HG02571 (cell line): ENCODE measurements at regions not wholly inside any gene's neighbourhood (a gene's known extent, or its start where the extent isn't known, plus 50 kb on each side); places are given as distances from the start of the nearest gene placed in this dataset.
"Not testable (repeated sequence)": the region's sequence is repeated elsewhere in the genome, so short reads cannot be mapped to it uniquely, and the experiment has no call there.

Experiments used
- ATAC-seq: cut with Tn5 transposase; IDR thresholded peaks from one replicate; pipeline ENCODE4 v1.9.1; 2021; ENCODE audit warnings: mild to moderate bottlenecking, moderate library complexity; ENCODE audit not compliant: unreplicated experiment

DNA sequence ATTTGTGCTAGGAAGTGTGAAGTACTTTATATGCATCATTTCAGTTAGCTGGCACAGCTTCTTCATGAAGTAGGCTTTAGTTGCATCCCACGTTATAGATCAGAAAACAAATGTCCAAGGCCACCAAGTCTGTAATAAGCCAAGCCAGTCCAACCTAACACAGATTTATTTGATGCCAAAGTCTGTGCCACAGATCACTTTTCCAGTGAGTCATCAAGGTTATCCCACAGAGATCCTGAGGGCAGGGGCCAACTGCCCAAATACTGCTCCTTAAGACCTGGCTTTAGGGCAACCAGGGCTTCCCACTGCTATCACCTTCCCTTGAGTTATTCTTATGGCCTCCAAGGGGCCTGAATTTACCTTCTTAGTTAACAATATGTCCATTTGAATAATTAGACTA is 1340.4 kb downstream of the XPNPEP1 start:
- no peak for ATAC-seq

GRCh38 chr10:108582387-108582786 is 1340.9 kb downstream of the XPNPEP1 start:
- no peak for ATAC-seq

DNA sequence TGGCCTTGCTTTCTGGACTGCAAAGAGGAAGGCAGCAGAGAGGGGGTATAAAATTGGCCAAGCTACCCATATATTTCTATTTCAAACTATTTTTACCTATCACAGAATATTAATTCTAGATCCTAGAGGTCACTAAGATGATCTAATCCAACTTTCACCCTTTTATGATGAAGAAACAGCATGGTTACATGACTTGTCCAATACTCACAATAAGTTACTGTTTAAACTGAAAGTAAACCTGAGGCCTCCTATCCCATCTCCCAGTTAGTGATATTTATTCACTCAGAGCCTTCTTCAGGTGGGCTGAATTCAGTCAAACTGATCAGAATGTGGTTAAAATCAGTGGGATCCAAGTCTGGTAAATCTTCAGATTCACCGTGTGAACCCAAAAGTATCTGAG is 1345.1 kb downstream of the XPNPEP1 start:
- ATAC-seq = no peak

GRCh38 chr10:108574233-108574632 is 1349.1 kb downstream of the XPNPEP1 start:
- no peak for ATAC-seq

GRCh38 chr10:108568824-108569223 is 1354.5 kb downstream of the XPNPEP1 start:
- no peak for ATAC-seq

GRCh38 chr10:108567899-108568752 is 1355.2 kb downstream of the XPNPEP1 start:
- peak; percentile 50 for ATAC-seq

DNA sequence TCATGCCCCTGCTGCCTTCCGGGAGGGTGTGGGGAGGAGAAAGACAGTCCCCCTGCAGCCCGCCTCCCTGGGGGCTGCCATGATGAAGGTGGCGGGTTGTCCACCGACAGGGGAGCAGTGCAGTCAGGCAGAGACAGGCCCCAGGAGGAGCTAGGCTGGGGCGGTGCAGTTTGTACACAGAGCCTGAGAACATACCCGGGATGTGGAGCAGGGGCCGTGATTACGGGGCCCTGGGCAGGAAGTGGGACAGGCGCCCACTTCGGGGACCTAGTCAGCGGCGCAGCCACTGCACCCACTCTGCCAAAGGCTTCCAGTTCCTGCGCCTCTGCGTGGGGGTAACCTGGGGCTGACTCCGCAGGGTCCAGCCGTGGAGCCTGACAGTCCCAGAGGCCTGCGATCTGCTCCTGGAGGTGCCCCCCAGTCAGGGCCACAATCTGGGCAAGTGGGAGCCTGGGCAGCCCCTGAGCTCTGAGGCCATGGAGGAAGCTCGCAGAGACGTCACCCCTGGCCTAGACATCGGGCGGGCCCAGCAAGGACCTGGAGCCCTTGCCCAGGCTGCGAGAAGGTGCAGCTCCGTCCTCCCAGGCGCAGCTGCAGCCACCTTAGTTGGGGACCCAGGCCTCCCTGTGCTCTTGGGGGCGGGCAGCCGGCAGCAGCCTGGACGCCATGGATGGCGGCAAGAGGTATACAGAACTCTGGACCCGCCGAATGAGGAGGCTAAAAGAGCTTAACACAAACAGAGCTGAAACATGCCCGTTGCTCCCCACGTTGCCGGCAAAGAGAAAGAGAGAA is 1356.8 kb downstream of the XPNPEP1 start:
- ATAC-seq = no peak

- ATAC-seq = no peak
Measured at GRCh38 chr10:108562105-108562504, 1361.2 kb downstream of the XPNPEP1 start.

GRCh38 chr10:108561649-108562048 is 1361.7 kb downstream of the XPNPEP1 start:
- ATAC-seq = no peak

GRCh38 chr10:108560488-108560887 is 1362.8 kb downstream of the XPNPEP1 start:
- ATAC-seq = no peak

DNA sequence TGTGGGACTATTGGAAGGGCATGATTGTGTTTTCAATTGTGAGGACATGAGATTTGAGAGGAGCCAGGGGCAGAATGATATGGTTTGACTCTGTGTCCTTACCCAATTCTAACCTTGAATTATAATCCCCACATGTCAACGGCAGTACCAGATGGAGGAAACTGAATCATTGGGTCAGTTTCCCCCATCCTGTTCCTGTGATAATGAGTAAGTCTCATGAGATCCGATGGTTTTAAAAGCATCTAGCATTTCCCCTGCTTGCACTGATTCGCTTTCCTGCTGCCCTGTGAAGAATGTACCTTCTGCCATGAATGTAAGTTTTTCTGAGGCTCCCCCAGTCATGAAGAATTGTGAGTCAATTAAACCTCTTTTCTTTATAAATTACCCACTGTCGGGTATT is 1367.1 kb downstream of the XPNPEP1 start:
- ATAC-seq = no peak

DNA sequence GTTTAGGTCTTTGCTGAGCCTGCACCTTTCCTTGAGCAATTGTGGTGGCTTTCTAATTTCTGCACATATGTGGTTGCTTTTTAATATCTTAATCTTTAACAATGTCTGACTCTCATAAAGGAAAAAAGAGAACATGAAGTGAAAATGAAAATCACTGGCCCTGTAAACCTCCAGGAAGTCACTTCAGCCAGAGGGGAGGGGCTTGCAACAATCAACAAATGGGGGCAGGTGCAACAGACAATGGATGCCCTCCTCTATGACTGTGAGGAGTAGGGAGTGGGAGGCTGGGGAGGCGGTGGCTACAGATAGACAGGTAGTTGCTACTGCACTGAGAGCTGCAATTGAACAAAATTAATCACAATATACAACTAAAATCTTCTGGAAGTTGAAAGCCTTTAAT is 1377.4 kb downstream of the XPNPEP1 start:
- no peak for ATAC-seq

GRCh38 chr10:108544500-108545120 is 1378.7 kb downstream of the XPNPEP1 start:
- peak; percentile 70 for ATAC-seq

- not testable (repeated sequence) for ATAC-seq
Measured at GRCh38 chr10:108533551-108533950, 1369.0 kb upstream of the SORCS1 start.

DNA sequence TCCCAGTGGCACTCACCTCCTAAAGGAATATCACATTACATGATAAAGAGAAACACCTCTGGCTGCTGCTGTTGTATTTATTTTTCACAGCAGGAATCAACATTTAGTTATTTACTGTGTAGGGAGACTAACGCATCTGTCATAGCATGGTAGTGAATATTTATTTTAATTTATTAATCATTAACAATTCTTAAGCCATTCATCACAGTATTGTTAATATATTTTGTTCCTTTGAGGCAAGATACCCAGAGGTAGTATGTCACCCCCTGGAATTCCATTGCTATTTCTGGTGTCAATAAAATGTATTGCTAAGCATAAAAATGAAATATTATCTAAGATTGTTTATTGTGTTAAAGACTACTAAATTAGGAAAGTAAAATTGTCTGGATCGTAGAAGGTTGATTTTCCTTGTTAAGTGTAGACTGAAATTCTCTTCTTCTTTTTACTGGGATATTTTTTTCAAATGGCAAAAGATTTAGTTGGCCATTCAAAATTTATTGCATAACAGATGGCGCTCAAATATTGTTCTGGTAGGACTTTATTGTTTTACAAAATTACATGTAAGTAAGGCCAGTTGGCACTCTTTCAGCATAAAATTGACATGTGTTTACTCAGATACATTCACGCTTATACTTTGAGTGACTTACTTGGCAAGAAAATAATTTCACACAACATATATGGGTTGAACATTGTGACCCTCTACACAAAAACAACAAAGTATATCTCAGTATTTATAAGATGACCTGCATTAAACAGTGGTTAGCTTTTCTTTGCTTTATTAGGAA is 1358.7 kb upstream of the SORCS1 start:
- ATAC-seq = no peak

- no peak for ATAC-seq
Measured at GRCh38 chr10:108521827-108522492, 1357.5 kb upstream of the SORCS1 start.

DNA sequence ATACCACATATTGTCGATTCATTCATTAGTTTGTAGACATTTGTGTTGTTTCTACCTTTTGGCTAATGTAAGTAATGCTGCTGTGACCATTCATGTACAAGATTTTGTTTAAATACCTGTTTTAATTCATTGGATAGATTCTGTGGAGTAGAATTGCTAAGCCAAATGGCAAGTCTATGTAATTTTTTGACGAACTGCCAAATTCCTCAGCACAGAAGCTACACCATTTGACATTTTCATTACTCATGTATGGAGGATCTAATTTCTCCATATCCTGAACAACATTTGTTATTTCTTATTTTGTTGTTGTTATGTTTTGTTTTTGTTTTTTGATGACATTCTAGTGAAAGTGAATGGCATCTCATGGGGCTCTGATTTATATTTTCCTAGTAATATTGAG is 1351.3 kb upstream of the SORCS1 start:
- no peak for ATAC-seq

- ATAC-seq = no peak
Measured at GRCh38 chr10:108500396-108500795, 1335.9 kb upstream of the SORCS1 start.

- no peak for ATAC-seq
Measured at GRCh38 chr10:108496106-108496505, 1331.6 kb upstream of the SORCS1 start.

GRCh38 chr10:108490944-108491343 is 1326.4 kb upstream of the SORCS1 start:
- no peak for ATAC-seq
